Stomach (tissue), 4 donors: ENCODE measurements at regions not wholly inside any gene's neighbourhood (a gene's known extent, or its start where the extent isn't known, plus 50 kb on each side); places are given as distances from the start of the nearest gene placed in this dataset.

Experiments used
- CTCF ChIP-seq, 7 experiments: fragments of 450-650 bp in 4 of 7; fragments of 200-600 bp in 3 of 7; sonication (generic) in 3 of 7; IDR thresholded peaks; one replicate each; pipeline ENCODE4 v1.5.1; 2016 to 2019; ENCODE audit warnings: antibody characterized with exemption in 7 of 7, control low read depth in 2 of 7, mild to moderate bottlenecking in 1 of 7
- EP300 ChIP-seq: sonication (generic); formaldehyde crosslinking; IDR thresholded peaks from one replicate; pipeline ENCODE4 v1.6.1; 2017; ENCODE audit warnings: antibody characterized with exemption
- POLR2A ChIP-seq, 4 donors: fragments of 450-650 bp; IDR thresholded peaks; one replicate each; pipeline ENCODE4 v1.6.1; 2016; ENCODE audit warnings: antibody characterized with exemption in 4 of 4, control low read depth in 2 of 4, mild to moderate bottlenecking in 1 of 4, moderate library complexity in 1 of 4
- POLR2AphosphoS5 ChIP-seq, 3 donors: sonication (generic); formaldehyde crosslinking; IDR thresholded peaks; one replicate each; pipeline ENCODE4 v1.6.1; 2016; ENCODE audit warnings: antibody characterized with exemption in 3 of 3

DNA sequence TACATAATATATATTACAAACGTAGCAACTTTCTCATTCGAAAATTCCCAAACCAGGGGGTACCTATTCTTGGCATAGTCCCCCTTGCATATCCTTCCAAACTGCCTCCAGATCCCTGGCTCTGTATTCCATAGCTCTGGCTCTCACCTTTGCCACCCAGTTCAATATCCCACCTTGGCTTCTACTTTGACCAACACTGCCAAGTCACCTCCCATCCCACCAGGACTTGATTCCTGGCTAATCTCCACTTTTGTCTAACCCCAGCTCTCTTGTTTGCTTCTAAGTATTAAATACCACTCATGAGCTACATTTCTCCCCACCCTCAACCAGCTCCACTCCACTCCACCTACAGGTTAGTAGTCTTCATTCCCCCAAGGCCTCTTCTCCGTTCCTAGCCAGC, 103.2 kb upstream of the WDR75 start:
- no peak for TF ChIP-seq CTCF (IDR thresholded peaks at IDR 0.05)
- TF ChIP-seq POLR2A (IDR thresholded peaks at IDR 0.05), result no peak
- TF ChIP-seq EP300, result no peak
- TF ChIP-seq POLR2AphosphoS5 (IDR thresholded peaks at IDR 0.05), result no peak
